SH-SY5Y (cell line): ENCODE measurements at regions not wholly inside any gene's neighbourhood (a gene's known extent, or its start where the extent isn't known, plus 50 kb on each side); places are given as distances from the start of the nearest gene placed in this dataset.

Source experiments
- GATA2 ChIP-seq: IDR thresholded peaks from 2 replicates; pipeline ENCODE4 v1.6.1; 2011; ENCODE audit warnings: mild to moderate bottlenecking, low read depth, low read length
- GATA3 ChIP-seq: IDR thresholded peaks from 2 replicates; pipeline ENCODE4 v1.6.1; 2011; ENCODE audit warnings: low read depth, mild to moderate bottlenecking, low read length, moderate library complexity

DNA sequence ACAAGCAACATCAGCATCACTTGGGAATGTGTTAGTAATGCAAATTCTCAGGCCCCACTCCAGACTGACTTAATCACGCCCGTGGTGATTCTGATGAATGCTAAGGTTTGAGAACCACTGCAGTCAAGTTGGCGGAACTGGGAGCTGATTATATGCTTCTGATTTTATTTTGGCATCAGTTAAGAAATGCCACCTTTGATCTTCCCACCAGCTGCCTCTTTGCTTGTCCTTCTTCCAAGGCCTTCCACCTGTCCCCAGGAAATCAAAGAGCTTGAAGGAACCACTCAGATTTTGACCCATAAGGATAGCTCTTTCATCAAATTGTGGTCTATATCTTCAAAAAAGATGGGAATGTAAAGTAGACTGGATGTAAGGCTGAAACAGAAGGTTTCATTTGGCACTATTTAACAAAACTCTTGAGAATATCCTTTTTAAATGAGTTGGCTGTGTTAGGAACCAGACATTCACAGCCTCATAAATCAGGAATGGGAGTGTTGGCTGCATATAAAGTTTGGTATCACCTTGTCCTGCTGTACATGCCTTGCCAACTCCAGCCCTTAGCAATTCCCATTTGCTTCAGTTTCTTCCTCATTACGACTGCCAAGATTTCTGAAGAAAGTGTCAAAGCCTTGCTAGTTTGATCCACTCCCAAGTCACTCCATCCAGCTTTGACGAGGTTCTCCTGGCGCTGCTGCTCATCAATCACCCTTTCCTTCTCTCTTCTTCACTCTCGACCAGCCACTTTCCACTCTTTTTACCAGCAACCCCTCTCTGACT lies 125.8 kb upstream of the NPHP3 start:
- TF ChIP-seq GATA2 = no peak
- no peak for TF ChIP-seq GATA3
